Panc1 (cell line): ENCODE measurements at regions not wholly inside any gene's neighbourhood (a gene's known extent, or its start where the extent isn't known, plus 50 kb on each side); places are given as distances from the start of the nearest gene placed in this dataset.

ENCODE experiments used
- ATAC-seq: fragments of 200-7000 bp; cut with Tn5 transposase; 2 replicates; pipeline ENCODE4 v1.9.1; 2020; ENCODE audit warnings: mild to moderate bottlenecking, moderate library complexity
- BruUV-seq: library from RNA; stranded (reverse); fragments of 400-500 nt; replicated peaks from 2 replicates; lab custom pipeline; 2021; lab: Mats Ljungman, UMichigan
- CTCF ChIA-PET: fragments of 300-600 bp; sonication (Branson Sonifier 250); formaldehyde crosslinking; loops from one replicate; lab custom pipeline; 2022; ENCODE audit warnings: antibody characterized with exemption; lab: Charles Lee
- POLR2A ChIA-PET: fragments of 300-600 bp; sonication (Branson Sonifier 250); formaldehyde crosslinking; loops from one replicate; lab custom pipeline; 2022; ENCODE audit warnings: antibody characterized with exemption; lab: Charles Lee
- DNase-seq: peaks from one replicate; pipeline ENCODE4 v3.0.0-alpha.2; 2010; ENCODE audit warnings: low read depth, low spot score
- H3K27ac ChIP-seq: 2 replicates; pipeline ENCODE4 v1.5.1; 2011; ENCODE audit warnings: mild to moderate bottlenecking, low read length, inconsistent platforms
- H3K27me3 ChIP-seq: fragments of 200-500 bp; sonication (Bioruptor generic); 2 replicates; pipeline ENCODE4 v1.6.0; 2014; ENCODE audit warnings: low read length, inconsistent platforms; ENCODE audit not compliant: control insufficient read depth, insufficient read depth
- H3K36me3 ChIP-seq: fragments of 200-500 bp; sonication (Bioruptor generic); 2 replicates; pipeline ENCODE4 v1.5.1; 2014; ENCODE audit warnings: inconsistent platforms, mild to moderate bottlenecking, low read length, moderate library complexity; ENCODE audit not compliant: control insufficient read depth, insufficient read depth
- H3K4me1 ChIP-seq: 2 replicates; pipeline ENCODE4 v1.5.1; 2011; ENCODE audit warnings: inconsistent platforms, mild to moderate bottlenecking, low read length, moderate library complexity; ENCODE audit not compliant: control insufficient read depth, insufficient read depth
- H3K4me3 ChIP-seq, 2 experiments: 2 replicates each; pipeline ENCODE4 v1.5.1; 2011 to 2012; ENCODE audit warnings: low read depth in 2 of 2, low read length in 2 of 2, mild to moderate bottlenecking in 2 of 2, inconsistent platforms in 1 of 2, moderate library complexity in 1 of 2
- H3K9me3 ChIP-seq: fragments of 200-500 bp; sonication (Bioruptor generic); 2 replicates; pipeline ENCODE4 v1.5.1; 2014; ENCODE audit warnings: low read depth, mild to moderate bottlenecking, inconsistent platforms, low read length, moderate library complexity; ENCODE audit not compliant: control insufficient read depth, insufficient read depth
- POLR2AphosphoS5 ChIP-seq: IDR thresholded peaks from 2 replicates; pipeline ENCODE4 v1.6.1; 2012; ENCODE audit warnings: mild to moderate bottlenecking, low read depth, low read length, moderate library complexity
- SIN3A ChIP-seq: IDR thresholded peaks from 2 replicates; pipeline ENCODE4 v1.6.1; 2012; ENCODE audit warnings: low read depth, mild to moderate bottlenecking, low read length, moderate library complexity, borderline replicate concordance; ENCODE audit not compliant: insufficient read depth
- TCF7L2 ChIP-seq: IDR thresholded peaks from 2 replicates; pipeline ENCODE4 v1.6.1; 2011; ENCODE audit warnings: mild to moderate bottlenecking, low read depth, low read length, inconsistent platforms
- in situ Hi-C: cut with HindIII; loops from 2 replicates; pipeline ENCODE4 v1.10.0; 2016; ENCODE audit warnings: low sequenced_read_pairs, low pct_unique_long_range_greater_than_20kb
- intact Hi-C: fragments of 100-400 bp; cut with micrococcal nuclease; formaldehyde crosslinking; loops from one replicate; pipeline ENCODE4 v1.10.0; 2022; ENCODE audit not compliant: unreplicated experiment
- TF ChIP-seq, protein P1 (sequence below): fragments of 450-650 bp; IDR thresholded peaks from 2 replicates; pipeline ENCODE4 v1.5.1; 2017; ENCODE audit warnings: mild to moderate bottlenecking
- TF ChIP-seq, protein P2 (sequence below), 2 experiments: IDR thresholded peaks; 2 replicates each; pipeline ENCODE4 v1.6.1; 2011 to 2012; ENCODE audit warnings: low read depth in 2 of 2, control low read depth in 1 of 2, low read length in 1 of 2, mild to moderate bottlenecking in 1 of 2, moderate library complexity in 1 of 2; ENCODE audit not compliant: insufficient read depth in 1 of 2

DNA sequence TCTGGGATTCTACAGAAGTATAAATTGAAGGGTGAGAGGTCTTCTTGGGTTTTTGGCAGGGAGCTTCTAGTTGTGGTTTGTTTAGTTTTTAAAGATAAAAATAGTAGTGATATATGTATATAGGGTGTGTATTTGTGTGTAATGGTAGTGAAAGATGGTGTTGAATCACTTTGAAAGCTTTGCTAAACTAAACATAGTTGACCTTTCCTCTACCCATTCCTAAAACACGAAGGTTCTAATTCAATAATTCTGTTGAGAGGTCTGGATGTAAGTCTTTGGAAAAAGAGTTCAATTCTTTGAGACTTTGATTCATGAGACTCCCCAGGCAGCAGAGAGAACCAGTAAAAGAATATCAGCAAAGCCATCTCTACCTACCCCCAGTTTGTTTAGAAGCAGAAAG lies 247.9 kb upstream of the DUSP10 start:
- POLR2A ChIA-PET, result no interaction called here
- in situ Hi-C loops, result no loop called here
- no peak for DNase-seq

DNA sequence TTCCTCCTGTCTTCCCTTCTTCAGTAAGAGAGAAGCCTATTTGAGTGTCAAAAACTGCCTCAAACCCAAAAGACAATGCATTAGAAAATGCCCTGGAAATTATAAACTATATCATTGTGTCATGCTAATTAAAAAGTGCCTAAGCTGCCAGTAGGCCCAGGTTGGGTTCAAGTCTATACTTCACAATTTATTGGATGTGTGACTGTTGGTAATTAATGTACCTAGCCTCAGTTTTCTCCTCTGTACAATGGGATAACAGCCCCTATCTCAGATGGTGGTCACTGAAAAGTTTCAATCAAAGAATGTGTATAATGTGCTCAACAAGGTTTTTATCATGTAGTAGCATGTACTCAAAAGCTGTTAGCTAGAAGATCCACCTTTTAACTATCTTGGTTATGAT lies 246.9 kb upstream of the DUSP10 start:
- intact Hi-C loops, result no loop called here
- POLR2A ChIA-PET, result no interaction called here
- no peak overlapping the region for H3K27ac ChIP-seq
- DNase-seq (no peak), ATAC-seq (no peak)
- no peaks in the 10 kb centered on the region for H3K9me3 ChIP-seq
- H3K27me3 ChIP-seq, result no peaks in the 10 kb centered on the region
- no peak overlapping the region for H3K4me3 ChIP-seq
- BruUV-seq, result no TSS peak
- TF ChIP-seq, protein P1, sequence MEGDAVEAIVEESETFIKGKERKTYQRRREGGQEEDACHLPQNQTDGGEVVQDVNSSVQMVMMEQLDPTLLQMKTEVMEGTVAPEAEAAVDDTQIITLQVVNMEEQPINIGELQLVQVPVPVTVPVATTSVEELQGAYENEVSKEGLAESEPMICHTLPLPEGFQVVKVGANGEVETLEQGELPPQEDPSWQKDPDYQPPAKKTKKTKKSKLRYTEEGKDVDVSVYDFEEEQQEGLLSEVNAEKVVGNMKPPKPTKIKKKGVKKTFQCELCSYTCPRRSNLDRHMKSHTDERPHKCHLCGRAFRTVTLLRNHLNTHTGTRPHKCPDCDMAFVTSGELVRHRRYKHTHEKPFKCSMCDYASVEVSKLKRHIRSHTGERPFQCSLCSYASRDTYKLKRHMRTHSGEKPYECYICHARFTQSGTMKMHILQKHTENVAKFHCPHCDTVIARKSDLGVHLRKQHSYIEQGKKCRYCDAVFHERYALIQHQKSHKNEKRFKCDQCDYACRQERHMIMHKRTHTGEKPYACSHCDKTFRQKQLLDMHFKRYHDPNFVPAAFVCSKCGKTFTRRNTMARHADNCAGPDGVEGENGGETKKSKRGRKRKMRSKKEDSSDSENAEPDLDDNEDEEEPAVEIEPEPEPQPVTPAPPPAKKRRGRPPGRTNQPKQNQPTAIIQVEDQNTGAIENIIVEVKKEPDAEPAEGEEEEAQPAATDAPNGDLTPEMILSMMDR, result no peak
- TF ChIP-seq, protein P2, sequence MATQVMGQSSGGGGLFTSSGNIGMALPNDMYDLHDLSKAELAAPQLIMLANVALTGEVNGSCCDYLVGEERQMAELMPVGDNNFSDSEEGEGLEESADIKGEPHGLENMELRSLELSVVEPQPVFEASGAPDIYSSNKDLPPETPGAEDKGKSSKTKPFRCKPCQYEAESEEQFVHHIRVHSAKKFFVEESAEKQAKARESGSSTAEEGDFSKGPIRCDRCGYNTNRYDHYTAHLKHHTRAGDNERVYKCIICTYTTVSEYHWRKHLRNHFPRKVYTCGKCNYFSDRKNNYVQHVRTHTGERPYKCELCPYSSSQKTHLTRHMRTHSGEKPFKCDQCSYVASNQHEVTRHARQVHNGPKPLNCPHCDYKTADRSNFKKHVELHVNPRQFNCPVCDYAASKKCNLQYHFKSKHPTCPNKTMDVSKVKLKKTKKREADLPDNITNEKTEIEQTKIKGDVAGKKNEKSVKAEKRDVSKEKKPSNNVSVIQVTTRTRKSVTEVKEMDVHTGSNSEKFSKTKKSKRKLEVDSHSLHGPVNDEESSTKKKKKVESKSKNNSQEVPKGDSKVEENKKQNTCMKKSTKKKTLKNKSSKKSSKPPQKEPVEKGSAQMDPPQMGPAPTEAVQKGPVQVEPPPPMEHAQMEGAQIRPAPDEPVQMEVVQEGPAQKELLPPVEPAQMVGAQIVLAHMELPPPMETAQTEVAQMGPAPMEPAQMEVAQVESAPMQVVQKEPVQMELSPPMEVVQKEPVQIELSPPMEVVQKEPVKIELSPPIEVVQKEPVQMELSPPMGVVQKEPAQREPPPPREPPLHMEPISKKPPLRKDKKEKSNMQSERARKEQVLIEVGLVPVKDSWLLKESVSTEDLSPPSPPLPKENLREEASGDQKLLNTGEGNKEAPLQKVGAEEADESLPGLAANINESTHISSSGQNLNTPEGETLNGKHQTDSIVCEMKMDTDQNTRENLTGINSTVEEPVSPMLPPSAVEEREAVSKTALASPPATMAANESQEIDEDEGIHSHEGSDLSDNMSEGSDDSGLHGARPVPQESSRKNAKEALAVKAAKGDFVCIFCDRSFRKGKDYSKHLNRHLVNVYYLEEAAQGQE (IDR thresholded peaks at IDR 0.05; ENCODE audit: insufficient read depth in 1 of 2, low read depth in 2 of 2, low read length in 1 of 2), result no peak
- TF ChIP-seq TCF7L2 (no peak), SIN3A (no peak), POLR2AphosphoS5 (no peak)
- no peaks in the 10 kb centered on the region for H3K36me3 ChIP-seq
- H3K4me1 ChIP-seq, result no peaks in the 10 kb centered on the region; the same call in 1 of the 2 replicates
- CTCF ChIA-PET, result no interaction called here
- in situ Hi-C loops, result no loop called here

More for the DNA sequence above, 247.9 kb upstream of the DUSP10 start:
- Histone ChIP-seq H3K27me3 (no peaks in the 10 kb centered on the region), H3K27ac (no peak overlapping the region), H3K9me3 (no peaks in the 10 kb centered on the region), H3K36me3 (no peaks in the 10 kb centered on the region), H3K4me1 (no peaks in the 10 kb centered on the region; the same call in 1 of the 2 replicates), H3K4me3 (no peak overlapping the region)
- BruUV-seq, result no TSS peak
- CTCF ChIA-PET, result no interaction called here
- TF ChIP-seq TCF7L2, result no peak
- TF ChIP-seq, protein P2 (IDR thresholded peaks at IDR 0.05; ENCODE audit: insufficient read depth in 1 of 2, low read depth in 2 of 2, low read length in 1 of 2), result no peak
- intact Hi-C loops, result no loop called here
- no peak for ATAC-seq
